ENCODE measurements at regions not wholly inside any gene's neighbourhood (a gene's known extent, or its start where the extent isn't known, plus 50 kb on each side); places are given as distances from the start of the nearest gene placed in this dataset.

GRCh38 chr16:65309354-65309753 lies 187.5 kb upstream of the CDH11 start:
- TF ChIP-seq, protein P1, sequence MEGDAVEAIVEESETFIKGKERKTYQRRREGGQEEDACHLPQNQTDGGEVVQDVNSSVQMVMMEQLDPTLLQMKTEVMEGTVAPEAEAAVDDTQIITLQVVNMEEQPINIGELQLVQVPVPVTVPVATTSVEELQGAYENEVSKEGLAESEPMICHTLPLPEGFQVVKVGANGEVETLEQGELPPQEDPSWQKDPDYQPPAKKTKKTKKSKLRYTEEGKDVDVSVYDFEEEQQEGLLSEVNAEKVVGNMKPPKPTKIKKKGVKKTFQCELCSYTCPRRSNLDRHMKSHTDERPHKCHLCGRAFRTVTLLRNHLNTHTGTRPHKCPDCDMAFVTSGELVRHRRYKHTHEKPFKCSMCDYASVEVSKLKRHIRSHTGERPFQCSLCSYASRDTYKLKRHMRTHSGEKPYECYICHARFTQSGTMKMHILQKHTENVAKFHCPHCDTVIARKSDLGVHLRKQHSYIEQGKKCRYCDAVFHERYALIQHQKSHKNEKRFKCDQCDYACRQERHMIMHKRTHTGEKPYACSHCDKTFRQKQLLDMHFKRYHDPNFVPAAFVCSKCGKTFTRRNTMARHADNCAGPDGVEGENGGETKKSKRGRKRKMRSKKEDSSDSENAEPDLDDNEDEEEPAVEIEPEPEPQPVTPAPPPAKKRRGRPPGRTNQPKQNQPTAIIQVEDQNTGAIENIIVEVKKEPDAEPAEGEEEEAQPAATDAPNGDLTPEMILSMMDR (IDR thresholded peaks at IDR 0.05): no peak

- TF ChIP-seq, protein P1 (IDR thresholded peaks at IDR 0.05): no peak
These were observed 186.6 kb upstream of the CDH11 start for GRCh38 chr16:65308506-65308905.

GRCh38 chr16:65307286-65307685 lies 185.4 kb upstream of the CDH11 start:
- TF ChIP-seq, protein P1 (IDR thresholded peaks at IDR 0.05): no peak

DNA sequence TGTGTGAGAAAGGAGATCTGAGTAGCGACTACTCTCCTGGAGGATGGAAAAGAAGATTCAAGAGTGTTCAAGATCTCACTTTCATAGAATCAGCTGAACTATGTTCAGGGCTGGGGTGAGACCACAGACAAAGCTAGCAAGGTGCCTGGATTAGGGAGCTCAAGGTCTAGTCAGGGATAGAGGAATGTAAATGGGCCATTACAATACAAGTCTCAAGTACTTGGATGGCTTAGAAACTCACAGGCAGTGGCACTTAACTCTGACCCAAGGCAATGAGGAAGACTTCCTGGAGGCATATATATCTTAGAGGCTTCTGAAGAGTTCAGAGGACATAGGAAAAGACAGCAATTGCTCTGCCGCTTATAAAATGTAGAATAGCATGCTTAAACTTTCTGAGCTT lies 184.9 kb upstream of the CDH11 start:
- TF ChIP-seq, protein P1 (IDR thresholded peaks at IDR 0.05): no peak

DNA sequence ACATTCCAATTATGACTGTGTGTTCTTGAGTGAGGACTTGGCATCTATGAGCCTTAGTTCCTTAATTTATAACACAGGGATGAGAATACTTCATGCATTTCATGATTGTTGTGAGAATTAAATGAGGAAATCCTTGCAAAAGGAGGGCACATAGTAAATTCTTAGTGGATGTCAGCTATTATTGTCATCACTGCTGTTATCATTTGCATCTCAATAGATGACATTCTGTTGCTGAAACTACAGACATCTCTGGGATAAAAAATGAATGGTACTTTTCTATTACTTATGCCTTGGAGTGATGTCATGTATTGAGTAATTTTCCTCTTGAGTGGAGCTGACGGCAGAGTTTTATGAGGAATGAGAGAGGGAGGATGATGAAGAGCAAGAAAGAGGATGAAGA lies 184.4 kb upstream of the CDH11 start:
- TF ChIP-seq, protein P1 (IDR thresholded peaks at IDR 0.05): no peak

- TF ChIP-seq, protein P1 (IDR thresholded peaks at IDR 0.05): no peak
These were observed 183.6 kb upstream of the CDH11 start for GRCh38 chr16:65305266-65305959.

GRCh38 chr16:65301029-65301428 lies 179.2 kb upstream of the CDH11 start:
- TF ChIP-seq, protein P1 (IDR thresholded peaks at IDR 0.05): no peak

DNA sequence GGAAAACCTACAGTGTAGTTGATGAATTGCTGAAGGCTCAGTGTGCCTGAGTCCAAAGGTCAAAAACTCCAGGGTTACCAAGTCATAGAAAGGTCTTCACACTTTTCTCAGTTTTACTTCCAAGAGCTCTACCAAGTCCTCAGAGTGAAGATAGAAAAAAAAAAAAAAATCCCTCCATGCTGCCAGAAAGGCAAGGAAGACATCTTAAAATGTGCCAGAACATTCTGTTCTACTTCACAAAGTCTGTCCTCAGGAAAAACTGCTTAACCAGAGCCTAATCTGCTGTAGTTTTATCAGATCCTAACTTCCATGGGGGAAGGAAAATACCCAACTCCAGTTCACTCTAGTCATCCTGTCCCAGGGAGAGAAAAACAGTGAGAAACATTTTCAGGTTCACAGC lies 175.6 kb upstream of the CDH11 start:
- TF ChIP-seq, protein P1 (IDR thresholded peaks at IDR 0.05): no peak
